Erythroblast (primary cell): ENCODE measurements at regions not wholly inside any gene's neighbourhood (a gene's known extent, or its start where the extent isn't known, plus 50 kb on each side); places are given as distances from the start of the nearest gene placed in this dataset.

Experiments used
- GATA1 ChIP-seq: IDR thresholded peaks from 2 replicates; pipeline ENCODE4 v1.6.1; 2011; ENCODE audit warnings: low read depth, mild to moderate bottlenecking, control low read depth, low read length, moderate library complexity
- POLR2A ChIP-seq: IDR thresholded peaks from 2 replicates; pipeline ENCODE4 v1.6.1; 2011; ENCODE audit warnings: mild to moderate bottlenecking, low read length

- no peak for TF ChIP-seq POLR2A
- TF ChIP-seq GATA1 = no peak
Measured at GRCh38 chr13:111557921-111558699, 237.7 kb downstream of the TEX29 start.
